K562 (cell line): ENCODE measurements at regions not wholly inside any gene's neighbourhood (a gene's known extent, or its start where the extent isn't known, plus 50 kb on each side); places are given as distances from the start of the nearest gene placed in this dataset.

Experiments
- ATAC-seq: fragments of 200-7000 bp; cut with Tn5 transposase; 3 replicates; pipeline ENCODE4 v1.9.1; 2020; ENCODE audit warnings: moderate library complexity
- BruUV-seq: library from RNA; stranded (reverse); fragments of 400-500 nt; replicated peaks from 2 replicates; lab custom pipeline; 2021; lab: Mats Ljungman, UMichigan
- CTCF ChIA-PET: fragments of 300-600 bp; formaldehyde crosslinking; extraction: SDS; loops from one replicate; lab custom pipeline; 2021; ENCODE audit warnings: low intra/inter-chr PET ratio; lab: Yijun Ruan, JAX
- POLR2A ChIA-PET: fragments of 300-600, 350-650 bp; sonication (Branson Sonifier 250); formaldehyde crosslinking; extraction: SDS; loops from one replicate; lab custom pipeline; 2021; ENCODE audit warnings: antibody characterized with exemption, inconsistent platforms; lab: Yijun Ruan, JAX
- DNase-seq, 4 experiments: peaks; one replicate each; pipeline versions ENCODE4 v3.0.0 to v3.0.0-alpha.2; 2011 to 2018; ENCODE audit warnings: low spot score in 3 of 4, mixed read lengths in 3 of 4; ENCODE audit errors: extremely low read depth in 1 of 4
- FAIRE-seq: peaks from 2 replicates; lab custom pipeline; 2011; peaks lifted over from hg19 to GRCh38; lab: Jason Lieb, UNC
- H2AFZ ChIP-seq: 2 replicates; pipeline ENCODE4 v1.6.0; 2011; ENCODE audit warnings: low read depth, low read length, control low read depth, inconsistent platforms
- H3K27ac ChIP-seq: fragments of 200-600 bp; 3 replicates; pipeline ENCODE4 v1.8.0; 2011; ENCODE audit warnings: low read depth, mild to moderate bottlenecking, control low read depth, inconsistent platforms, low read length, moderate library complexity, mixed read lengths; ENCODE audit errors: extremely low read depth
- H3K27me3 ChIP-seq, 2 experiments: fragments of 300-600 bp in 1 of 2; 2 replicates in 1 of 2; 3 replicates in 1 of 2; pipeline versions ENCODE4 v1.6.0 to v1.8.0; 2011; ENCODE audit warnings: inconsistent platforms in 2 of 2, low read length in 2 of 2, mild to moderate bottlenecking in 1 of 2, mixed read lengths in 1 of 2, moderate library complexity in 1 of 2; ENCODE audit not compliant: control insufficient read depth in 2 of 2, insufficient read depth in 2 of 2
- H3K36me3 ChIP-seq: fragments of 300-600 bp; 3 replicates; pipeline ENCODE4 v1.8.0; 2011; ENCODE audit warnings: mild to moderate bottlenecking, low read length, inconsistent platforms; ENCODE audit not compliant: control insufficient read depth, insufficient read depth
- H3K4me1 ChIP-seq, 2 experiments: fragments of 200-600 bp in 1 of 2; replicated peaks in 1 of 2; 2 replicates in 1 of 2; 3 replicates in 1 of 2; pipeline versions ENCODE4 v1.5.1 to v1.8.0; 2011; ENCODE audit warnings: inconsistent platforms in 2 of 2, low read length in 2 of 2, mild to moderate bottlenecking in 1 of 2, mixed read lengths in 1 of 2, moderate library complexity in 1 of 2; ENCODE audit not compliant: control insufficient read depth in 2 of 2, insufficient read depth in 2 of 2
- H3K4me2 ChIP-seq: 2 replicates; pipeline ENCODE4 v1.6.1; 2011; ENCODE audit warnings: low read length, control low read depth, inconsistent platforms, mixed read lengths; ENCODE audit not compliant: insufficient read depth
- H3K4me3 ChIP-seq: fragments of 200-600 bp; sonication (generic), shearing (Covaris generic); 2 replicates; pipeline ENCODE4 v1.5.1; 2016; ENCODE audit warnings: control low read depth, inconsistent platforms
- H3K79me2 ChIP-seq: fragments of 200-600 bp; 3 replicates; pipeline ENCODE4 v1.8.0; 2011; ENCODE audit warnings: low read length, inconsistent platforms; ENCODE audit not compliant: control insufficient read depth, insufficient read depth
- H3K9ac ChIP-seq, 2 experiments: 2 replicates each; pipeline versions ENCODE4 v1.6.0 to v1.6.1; 2011; ENCODE audit warnings: low read depth in 2 of 2, low read length in 2 of 2, control low read depth in 1 of 2, inconsistent platforms in 1 of 2, mild to moderate bottlenecking in 1 of 2, mixed read lengths in 1 of 2; ENCODE audit not compliant: insufficient read depth in 1 of 2
- H3K9me1 ChIP-seq: one replicate; pipeline ENCODE4 v1.6.0; 2011; ENCODE audit warnings: inconsistent platforms, mild to moderate bottlenecking, low read length, moderate library complexity; ENCODE audit not compliant: control insufficient read depth, insufficient read depth
- H3K9me3 ChIP-seq: replicated peaks from 2 replicates; pipeline ENCODE4 v1.5.1; 2011; ENCODE audit warnings: low read depth, low read length, inconsistent platforms; ENCODE audit not compliant: control insufficient read depth, insufficient read depth
- H4K20me1 ChIP-seq: replicated peaks from 2 replicates; pipeline ENCODE4 v1.6.1; 2011; ENCODE audit warnings: low read length, inconsistent platforms, mixed read lengths; ENCODE audit not compliant: control insufficient read depth, insufficient read depth
- CBX3 ChIP-seq, 2 experiments: IDR thresholded peaks; 1 replicate in 1 of 2; 2 replicates in 1 of 2; pipeline ENCODE4 v1.6.1; 2012; ENCODE audit warnings: inconsistent platforms in 2 of 2, low read length in 2 of 2, borderline replicate concordance in 1 of 2, control low read depth in 1 of 2
- CHD4 ChIP-seq: fragments of 200-600 bp; sonication (generic); IDR thresholded peaks from 3 replicates; pipeline ENCODE4 v1.6.1; 2012; ENCODE audit warnings: low read depth, mild to moderate bottlenecking, mixed read lengths, low read length, inconsistent platforms; ENCODE audit not compliant: insufficient read depth, insufficient replicate concordance, poor library complexity, severe bottlenecking
- DIDO1 ChIP-seq: fragments of 450-650 bp; IDR thresholded peaks from 2 replicates; pipeline ENCODE4 v1.6.1; 2016; ENCODE audit warnings: low read depth, missing biosample characterization, missing genetic modification characterization
- KLF10 ChIP-seq: fragments of 250-450 bp; sonication (Bioruptor Pico); IDR thresholded peaks from 2 replicates; pipeline ENCODE4 v1.6.1; 2021; ENCODE audit warnings: matching md5 sums
- L3MBTL2 ChIP-seq: fragments of 450-650 bp; IDR thresholded peaks from 2 replicates; pipeline ENCODE4 v1.6.1; 2016; ENCODE audit warnings: mild to moderate bottlenecking, moderate library complexity
- RBM17 ChIP-seq: fragments of 200-400 bp; formaldehyde crosslinking; IDR thresholded peaks from 2 replicates; pipeline ENCODE4 v1.6.1; 2017; ENCODE audit warnings: low read depth, mild to moderate bottlenecking, low read length, borderline replicate concordance
- ZNF165 ChIP-seq: fragments of 250-450 bp; sonication (Bioruptor Pico); IDR thresholded peaks from 2 replicates; pipeline ENCODE4 v1.4.0; 2020; ENCODE audit warnings: borderline replicate concordance
- WGBS: fragments of 100-300 bp; shearing (Covaris generic); methylation state at CpG from one replicate; pipeline ENCODE4 v1.1.6; 2016; ENCODE audit warnings: low coverage, mixed read lengths; ENCODE audit not compliant: insufficient coverage; ENCODE audit errors: missing lambda C conversion rate; 5-methylcytosine and 5-hydroxymethylcytosine counted together
- in situ Hi-C: fragments of 300-500 bp; cut with MboI; formaldehyde crosslinking; loops from 4 replicates; pipeline ENCODE4 v1.15.0; 2018; ENCODE audit warnings: inconsistent platforms, mixed read lengths
- intact Hi-C: fragments of 100-400 bp; cut with micrococcal nuclease; formaldehyde crosslinking; loops from 2 replicates; pipeline ENCODE4 v1.14.2; 2022
- TF ChIP-seq, protein P1 (sequence below): fragments of 450-650 bp; conservative IDR thresholded peaks from 2 replicates; pipeline ENCODE4 v1.6.1; 2016; ENCODE audit warnings: missing genetic modification characterization, low read depth, mild to moderate bottlenecking, missing compliant biosample characterization, moderate library complexity

DNA sequence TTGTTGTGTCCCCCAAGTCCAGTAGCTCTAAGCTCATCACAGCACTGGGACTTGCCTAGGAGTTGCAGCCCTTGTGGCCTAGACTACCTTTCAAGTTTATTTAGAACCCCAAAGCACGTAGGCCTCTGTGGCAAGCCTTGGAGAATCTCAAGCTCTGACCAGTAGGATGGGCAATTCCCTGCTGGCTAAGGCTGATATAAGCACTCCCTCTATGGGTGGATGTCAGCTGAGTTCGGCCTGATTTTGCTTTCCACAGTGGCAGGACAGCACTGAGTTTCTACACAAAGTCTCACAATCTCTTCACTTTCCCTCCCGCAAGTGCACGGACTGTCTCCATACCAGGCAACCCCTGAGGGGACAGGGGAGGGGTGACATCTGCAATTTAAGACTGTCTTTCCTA is 886.4 kb upstream of the LRRN3 start:
- DNase-seq (no peak), FAIRE-seq (no peak), ATAC-seq (no peak)
- Histone ChIP-seq H3K27me3 (no peaks in the 10 kb centered on the region), H3K4me2 (no peak overlapping the region), H3K9me3 (0 out of 2 replicates have a peak, but pooled peaks cover 2% of the 10 kb centered on the region), H3K4me3 (no peak overlapping the region), H3K36me3 (no peaks in the 10 kb centered on the region), H3K79me2 (no peaks in the 10 kb centered on the region), H3K27ac (no peak overlapping the region), H3K4me1 (no peaks in the 10 kb centered on the region), H4K20me1 (no peaks in the 10 kb centered on the region), H3K9me1 (no peaks in the 10 kb centered on the region), H3K9ac (no peak overlapping the region), H2AFZ (no peak overlapping the region)
- POLR2A ChIA-PET = no interaction called here
- intact Hi-C loops = no loop called here
- TF ChIP-seq ZNF165 (no peak), L3MBTL2 (no peak), RBM17 (no peak), CBX3 (IDR thresholded peaks at IDR 0.05; ENCODE audit: borderline replicate concordance in 1 of 2, low read length in 2 of 2) (no peak), CHD4 (no peak), KLF10 (CRISPR knock-in tag) (no peak), DIDO1 (tag) (no peak)
- TF ChIP-seq, protein P1, sequence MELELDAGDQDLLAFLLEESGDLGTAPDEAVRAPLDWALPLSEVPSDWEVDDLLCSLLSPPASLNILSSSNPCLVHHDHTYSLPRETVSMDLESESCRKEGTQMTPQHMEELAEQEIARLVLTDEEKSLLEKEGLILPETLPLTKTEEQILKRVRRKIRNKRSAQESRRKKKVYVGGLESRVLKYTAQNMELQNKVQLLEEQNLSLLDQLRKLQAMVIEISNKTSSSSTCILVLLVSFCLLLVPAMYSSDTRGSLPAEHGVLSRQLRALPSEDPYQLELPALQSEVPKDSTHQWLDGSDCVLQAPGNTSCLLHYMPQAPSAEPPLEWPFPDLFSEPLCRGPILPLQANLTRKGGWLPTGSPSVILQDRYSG (tag) = no peak
- in situ Hi-C loops = no loop called here
- 0% methylated on average over 4 of the region's 4 CpGs for WGBS
- CTCF ChIA-PET = no interaction called here
- BruUV-seq = no TSS peak
